ENCODE measurements at regions not wholly inside any gene's neighbourhood (a gene's known extent, or its start where the extent isn't known, plus 50 kb on each side); places are given as distances from the start of the nearest gene placed in this dataset.

- Mint-ChIP-seq H3K4me3 (ENCODE audit: unreplicated experiment) (no peak overlapping the region), H3K36me3 (ENCODE audit: unreplicated experiment) (no peaks in the 10 kb centered on the region), H3K4me1 (ENCODE audit: low read depth, unreplicated experiment) (peaks cover 9% of the 10 kb centered on the region), H3K9me3 (ENCODE audit: unreplicated experiment) (peaks cover 3% of the 10 kb centered on the region), H3K27ac (ENCODE audit: unreplicated experiment) (no peak overlapping the region), H3K27me3 (ENCODE audit: unreplicated experiment) (no peaks in the 10 kb centered on the region)
- no peak for TF ChIP-seq CTCF (IDR thresholded peaks at IDR 0.05; ENCODE audit: partially characterized antibody, unreplicated experiment)
- no peak for DNase-seq
Measured at GRCh38 chr16:47888734-47889133, 267.1 kb downstream of the ABCC12 start.

- peaks cover 3% of the 10 kb centered on the region for H3K9me3 Mint-ChIP-seq (ENCODE audit: unreplicated experiment)
- TF ChIP-seq CTCF (IDR thresholded peaks at IDR 0.05; ENCODE audit: partially characterized antibody, unreplicated experiment): no peak
- no peak overlapping the region for H3K4me3 Mint-ChIP-seq (ENCODE audit: unreplicated experiment)
- H3K27ac Mint-ChIP-seq (ENCODE audit: unreplicated experiment): no peak overlapping the region
- H3K4me1 Mint-ChIP-seq (ENCODE audit: low read depth, unreplicated experiment): peaks cover 9% of the 10 kb centered on the region
- DNase-seq: no peak
- H3K36me3 Mint-ChIP-seq (ENCODE audit: unreplicated experiment): no peaks in the 10 kb centered on the region
- no peaks in the 10 kb centered on the region for H3K27me3 Mint-ChIP-seq (ENCODE audit: unreplicated experiment)
Measured at GRCh38 chr16:47888142-47888541, 267.7 kb downstream of the ABCC12 start.

- DNase-seq: no peak
- H3K27ac Mint-ChIP-seq (ENCODE audit: unreplicated experiment): no peak overlapping the region
- no peaks in the 10 kb centered on the region for H3K27me3 Mint-ChIP-seq (ENCODE audit: unreplicated experiment)
- H3K4me3 Mint-ChIP-seq (ENCODE audit: unreplicated experiment): no peak overlapping the region
- no peak for TF ChIP-seq CTCF (IDR thresholded peaks at IDR 0.05; ENCODE audit: partially characterized antibody, unreplicated experiment)
- peaks cover 3% of the 10 kb centered on the region for H3K9me3 Mint-ChIP-seq (ENCODE audit: unreplicated experiment)
- H3K36me3 Mint-ChIP-seq (ENCODE audit: unreplicated experiment): no peaks in the 10 kb centered on the region
- peaks cover 9% of the 10 kb centered on the region for H3K4me1 Mint-ChIP-seq (ENCODE audit: low read depth, unreplicated experiment)
Measured at GRCh38 chr16:47887496-47887895, 268.3 kb downstream of the ABCC12 start.

GRCh38 chr16:47886631-47887415 lies 269.0 kb downstream of the ABCC12 start:
- H3K36me3 Mint-ChIP-seq (ENCODE audit: unreplicated experiment): no peaks in the 10 kb centered on the region
- H3K4me3 Mint-ChIP-seq (ENCODE audit: unreplicated experiment): no peak overlapping the region
- H3K4me1 Mint-ChIP-seq (ENCODE audit: low read depth, unreplicated experiment): peaks cover 9% of the 10 kb centered on the region
- no peaks in the 10 kb centered on the region for H3K27me3 Mint-ChIP-seq (ENCODE audit: unreplicated experiment)
- DNase-seq: no peak
- peaks cover 3% of the 10 kb centered on the region for H3K9me3 Mint-ChIP-seq (ENCODE audit: unreplicated experiment)
- H3K27ac Mint-ChIP-seq (ENCODE audit: unreplicated experiment): no peak overlapping the region
- TF ChIP-seq CTCF (IDR thresholded peaks at IDR 0.05; ENCODE audit: partially characterized antibody, unreplicated experiment): no peak

- peaks cover 9% of the 10 kb centered on the region for H3K4me1 Mint-ChIP-seq (ENCODE audit: low read depth, unreplicated experiment)
Measured at GRCh38 chr16:47886139-47886538, 269.7 kb downstream of the ABCC12 start.

More at GRCh38 chr16:47886139-47886538, 269.7 kb downstream of the ABCC12 start:
- Mint-ChIP-seq H3K27me3 (ENCODE audit: unreplicated experiment) (no peaks in the 10 kb centered on the region), H3K36me3 (ENCODE audit: unreplicated experiment) (no peaks in the 10 kb centered on the region), H3K4me3 (ENCODE audit: unreplicated experiment) (no peak overlapping the region), H3K9me3 (ENCODE audit: unreplicated experiment) (peaks cover 3% of the 10 kb centered on the region), H3K27ac (ENCODE audit: unreplicated experiment) (no peak overlapping the region)
- no peak for DNase-seq
- no peak for TF ChIP-seq CTCF (IDR thresholded peaks at IDR 0.05; ENCODE audit: partially characterized antibody, unreplicated experiment)

Measured in glutamatergic neuron (in vitro differentiated cells).